ENCODE measurements at regions not wholly inside any gene's neighbourhood (a gene's known extent, or its start where the extent isn't known, plus 50 kb on each side); places are given as distances from the start of the nearest gene placed in this dataset.

DNA sequence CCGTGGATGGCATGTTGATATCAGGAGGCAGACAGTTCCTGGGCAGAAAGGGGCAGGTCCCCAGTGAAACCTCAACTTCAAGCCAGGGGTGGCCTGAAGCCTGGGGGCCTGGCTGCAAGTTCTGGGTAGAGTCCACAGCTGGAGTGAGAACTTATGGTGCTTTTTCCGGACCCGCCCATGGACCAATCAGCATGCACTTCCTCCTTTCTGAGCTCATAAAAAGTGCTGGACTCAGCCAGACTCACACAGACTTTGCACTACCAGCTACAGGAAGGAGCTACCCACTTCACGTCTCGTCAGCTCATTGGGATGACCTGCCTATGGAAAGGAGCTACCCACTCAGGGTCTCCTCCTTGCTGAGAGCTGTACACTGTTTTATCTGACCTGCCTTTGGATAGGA is 183.1 kb upstream of the MC4R start:
- no peak for DNase-seq

DNA sequence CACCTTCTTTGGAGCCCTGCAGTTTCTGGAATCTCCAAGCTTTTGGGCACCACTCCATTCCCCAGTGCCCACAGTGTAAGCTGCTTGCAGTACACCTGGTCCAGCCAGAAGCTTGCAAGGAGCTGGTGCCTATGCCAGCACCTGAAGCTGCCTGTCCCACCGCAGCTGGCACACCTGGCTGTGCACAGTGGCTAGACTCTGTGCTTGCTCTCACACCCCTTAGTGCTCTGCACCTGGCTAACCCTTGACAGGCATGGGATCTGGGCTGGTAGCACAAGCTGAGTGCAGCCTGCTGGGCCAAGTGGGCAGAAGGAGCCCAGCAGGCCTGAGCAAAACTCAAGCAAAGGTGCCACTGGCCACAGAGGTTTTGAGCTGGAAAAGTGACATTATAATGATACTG is 183.8 kb upstream of the MC4R start:
- DNase-seq = no peak

DNA sequence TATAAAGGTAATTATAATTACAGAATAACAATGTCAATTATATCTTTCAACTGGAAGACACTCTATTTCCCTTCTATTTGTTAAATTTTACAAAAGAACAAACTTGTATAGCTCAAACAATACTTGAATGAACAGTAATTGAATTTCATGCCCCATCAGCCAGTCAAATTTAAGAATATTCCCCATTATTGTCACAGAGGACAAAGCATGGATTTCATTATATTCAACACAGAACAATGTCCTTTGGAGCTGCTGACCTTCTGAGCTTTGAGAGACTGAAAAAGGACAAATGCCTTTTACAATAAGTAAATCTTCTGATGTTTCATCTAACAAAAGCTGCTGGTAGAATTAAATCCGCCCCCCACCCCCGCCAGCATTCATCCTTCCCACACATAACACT is 187.5 kb upstream of the MC4R start:
- no peak for DNase-seq

DNA sequence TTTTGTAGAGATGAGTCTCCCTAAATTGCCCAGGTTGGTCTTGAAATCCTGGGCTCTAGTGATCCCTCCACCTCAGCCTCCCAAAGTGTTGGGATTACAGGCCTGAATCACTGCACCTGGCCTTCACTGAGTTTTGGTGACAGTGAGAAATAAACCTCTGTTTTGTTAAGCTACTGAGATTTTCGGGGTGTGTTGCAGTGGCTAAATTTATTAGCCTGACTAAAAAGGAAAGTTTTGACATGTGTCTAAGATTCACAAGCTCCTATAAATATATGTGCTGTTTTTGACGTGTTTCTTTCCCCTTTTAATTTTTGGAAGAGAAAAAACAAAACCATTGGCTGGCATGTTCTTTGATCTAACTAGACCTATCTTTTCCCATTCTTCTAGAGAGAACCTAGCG is 190.5 kb upstream of the MC4R start:
- no peak for DNase-seq

DNA sequence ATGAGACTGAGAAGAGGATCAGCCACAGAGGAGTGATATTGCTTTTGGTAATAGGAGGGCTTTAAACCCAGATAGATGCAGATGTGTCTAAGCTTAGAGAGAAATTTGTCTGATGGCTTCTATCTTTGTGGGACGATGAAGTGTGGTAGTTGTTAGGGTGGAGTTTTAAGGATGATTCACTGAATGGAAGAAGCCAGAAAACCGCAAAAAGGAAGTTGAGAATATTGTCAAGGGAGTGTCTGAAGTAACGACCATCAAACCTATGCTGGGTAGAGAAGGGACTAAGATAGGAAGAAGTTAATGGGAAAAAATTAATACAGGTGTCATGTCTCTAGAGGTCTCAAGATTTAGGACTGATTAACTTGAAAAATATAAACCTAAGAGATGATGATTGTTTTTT is 195.6 kb upstream of the MC4R start:
- DNase-seq = no peak

DNA sequence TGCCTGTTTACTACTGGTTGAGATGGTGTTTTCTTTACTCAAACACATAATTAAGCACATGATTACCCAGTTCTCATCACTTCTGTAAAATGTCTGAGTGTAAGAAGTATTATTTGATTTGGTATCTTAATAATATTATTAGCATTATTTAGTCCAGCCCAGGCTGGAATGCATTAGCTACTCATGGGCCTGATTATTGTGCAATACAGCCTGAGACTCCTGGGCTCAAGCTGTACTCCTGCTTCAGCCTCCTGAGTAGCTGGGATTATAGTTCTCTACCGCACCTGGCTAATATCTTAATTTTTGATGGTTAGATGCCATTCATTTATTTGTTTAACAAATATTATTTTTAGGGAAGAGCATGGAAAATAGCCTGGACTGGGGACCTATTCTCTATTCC is 197.6 kb upstream of the MC4R start:
- no peak for DNase-seq

- no peak for DNase-seq
Measured at GRCh38 chr18:60577457-60577856, 204.9 kb upstream of the MC4R start.

DNA sequence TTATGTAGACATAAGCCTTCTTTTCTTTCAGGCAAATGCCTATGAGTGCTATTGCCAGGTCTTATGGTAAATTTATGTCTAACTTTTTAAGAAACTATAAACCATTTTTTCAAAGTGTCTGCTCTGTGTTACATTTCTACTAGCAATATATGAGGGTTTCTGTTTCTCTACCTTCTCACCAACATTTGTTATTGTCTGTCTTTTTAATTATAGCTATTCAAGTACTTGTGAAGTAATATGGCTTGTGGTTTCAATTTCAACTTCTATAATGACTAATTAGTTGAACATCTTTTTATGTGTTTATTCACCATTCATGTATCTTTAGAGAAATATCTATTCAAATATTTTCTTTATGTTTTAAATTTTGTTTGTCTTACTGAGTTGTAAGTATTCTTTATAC is 213.1 kb upstream of the MC4R start:
- DNase-seq = no peak

DNA sequence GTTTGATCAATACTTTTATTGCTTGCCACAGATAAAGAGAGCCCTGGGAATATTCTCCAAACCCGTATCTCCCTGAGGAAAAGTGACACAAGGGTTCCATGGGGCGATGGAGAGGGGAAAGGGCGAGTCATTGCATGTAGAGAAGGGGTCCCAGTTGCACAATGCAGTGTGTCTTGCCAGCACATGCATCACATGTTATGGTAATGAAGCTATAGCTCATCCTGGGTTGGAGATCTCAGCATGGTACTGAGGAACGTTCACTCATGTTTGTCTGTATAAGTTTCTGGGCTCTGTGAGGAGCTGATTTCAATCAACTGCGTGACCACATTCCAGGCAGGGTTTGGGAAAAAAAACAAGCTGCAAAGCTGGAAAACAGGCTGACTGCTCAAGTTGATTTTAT is 220.7 kb upstream of the MC4R start:
- no peak for DNase-seq

DNA sequence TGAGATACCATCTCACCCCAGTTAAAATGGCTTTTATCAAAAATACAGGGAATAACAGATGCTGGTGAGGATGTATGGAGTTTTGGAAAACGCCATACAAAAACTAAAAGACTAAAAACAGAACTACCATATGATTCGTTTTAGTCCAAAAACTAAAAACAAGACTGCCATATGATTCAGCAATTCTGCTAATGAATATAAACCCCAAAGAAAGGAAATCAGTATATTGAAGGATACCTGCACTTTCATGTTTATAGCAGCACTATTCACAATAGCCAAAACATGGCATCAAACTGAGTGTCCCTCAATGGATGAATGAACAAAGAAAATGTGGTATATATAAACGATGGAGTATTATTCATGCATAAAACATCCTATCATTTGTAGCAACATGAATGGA is 224.4 kb upstream of the MC4R start:
- DNase-seq = no peak

- DNase-seq = no peak
Measured at GRCh38 chr18:60599267-60599666, 226.7 kb upstream of the MC4R start.

GRCh38 chr18:60599995-60600394 is 227.4 kb upstream of the MC4R start:
- no peak for DNase-seq

GRCh38 chr18:60601249-60601648 is 228.7 kb upstream of the MC4R start:
- no peak for DNase-seq

- DNase-seq = no peak
Measured at GRCh38 chr18:60623331-60623730, 250.8 kb upstream of the MC4R start.

- no peak for DNase-seq
Measured at GRCh38 chr18:60624207-60624606, 251.6 kb upstream of the MC4R start.

DNA sequence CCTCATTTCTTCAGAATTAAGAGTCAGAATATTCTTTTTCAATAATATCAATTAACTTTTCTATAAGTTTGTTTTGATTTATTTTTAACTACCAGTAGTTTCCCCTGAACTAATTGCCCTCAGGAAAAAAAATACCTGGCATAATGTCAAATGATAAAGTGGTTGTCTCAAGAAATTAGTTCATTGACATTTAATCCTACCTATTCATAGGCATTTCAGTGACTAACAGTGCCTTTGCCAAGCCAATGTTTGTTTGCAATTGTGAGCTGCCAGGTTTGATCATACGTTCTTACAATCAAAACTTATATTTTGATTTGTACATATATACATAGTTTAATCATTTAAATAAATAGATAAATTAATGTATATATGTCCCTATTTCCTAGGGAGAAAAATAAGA is 267.3 kb upstream of the MC4R start:
- no peak for DNase-seq

DNA sequence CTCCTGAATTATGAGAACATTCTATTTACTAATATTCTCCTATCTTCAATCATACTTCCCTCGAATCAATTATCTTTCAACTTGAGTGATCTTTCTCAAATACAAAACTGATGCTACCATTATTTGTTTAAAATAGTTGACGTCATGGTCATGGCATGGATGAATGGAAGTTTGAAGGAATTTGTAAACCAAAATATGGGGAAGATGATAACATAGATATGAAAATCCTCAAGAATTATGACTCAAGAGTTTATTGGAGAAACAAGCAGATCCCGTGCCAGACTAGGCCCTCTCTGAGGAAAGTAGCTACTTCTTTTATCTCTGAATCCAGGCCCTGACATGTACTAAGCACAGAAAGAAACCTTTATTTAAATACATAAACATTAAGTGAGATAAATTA is 270.4 kb upstream of the MC4R start:
- DNase-seq = no peak

DNA sequence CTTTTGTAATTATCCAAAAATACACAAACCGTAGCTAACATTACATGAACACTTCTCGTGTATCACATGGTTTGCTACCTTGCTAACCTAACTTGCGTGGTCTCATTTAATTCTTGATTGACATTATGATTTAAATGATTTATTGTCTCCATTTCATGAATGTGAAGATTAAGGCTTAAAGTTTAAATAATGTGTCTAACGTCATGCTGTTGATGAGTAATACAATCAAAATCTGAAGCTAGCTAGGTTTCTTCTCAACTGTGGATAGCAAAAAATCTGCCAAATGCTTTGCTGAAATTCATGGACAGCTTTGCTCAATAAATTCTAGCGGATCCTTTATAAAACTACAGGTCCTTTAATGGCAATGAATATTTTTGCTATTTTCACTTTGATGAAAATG is 274.1 kb upstream of the MC4R start:
- no peak for DNase-seq

DNA sequence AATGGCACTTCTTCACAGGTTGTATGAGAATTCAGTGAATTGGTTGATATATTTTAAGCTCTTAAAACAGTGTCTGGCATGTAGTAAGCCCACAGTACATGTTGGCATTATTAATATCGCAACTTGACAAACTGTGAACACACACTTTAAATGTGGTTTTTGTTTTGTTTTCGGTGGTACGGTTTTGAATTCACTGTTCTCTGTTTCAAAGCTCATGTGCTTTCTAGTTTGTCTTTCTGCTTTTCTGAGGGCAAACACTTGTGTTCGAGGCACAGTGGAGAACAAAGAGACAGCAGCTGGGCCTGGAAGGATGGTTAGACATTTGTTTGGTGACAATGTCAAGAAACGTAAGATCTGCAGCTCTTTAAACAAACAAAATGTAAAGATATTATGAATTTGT is 276.5 kb upstream of the MC4R start:
- peak; percentile 12 to 36 for DNase-seq

GRCh38 chr18:60649842-60650536 is 277.4 kb upstream of the MC4R start:
- peak; percentile 47 to 87 for DNase-seq

DNA sequence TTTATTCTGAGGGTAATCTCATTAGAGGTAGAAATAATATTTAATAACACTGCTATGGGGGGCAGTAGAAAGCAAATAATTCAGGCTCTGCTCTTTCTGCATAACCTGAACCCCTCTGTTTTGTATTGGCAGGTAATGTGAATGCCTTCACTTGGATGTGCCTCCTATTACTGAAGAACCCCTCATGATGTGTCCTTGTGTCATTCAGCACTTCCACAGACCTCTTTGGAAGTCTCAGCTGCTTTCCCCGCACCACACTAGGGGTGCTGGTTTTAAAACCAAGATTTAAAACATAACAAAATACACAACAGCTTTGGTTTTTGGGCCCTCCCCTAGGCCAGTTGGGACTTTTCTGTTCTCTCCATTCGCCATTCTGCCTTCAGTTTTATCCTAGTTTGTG is 281.7 kb upstream of the MC4R start:
- DNase-seq = no peak

DNA sequence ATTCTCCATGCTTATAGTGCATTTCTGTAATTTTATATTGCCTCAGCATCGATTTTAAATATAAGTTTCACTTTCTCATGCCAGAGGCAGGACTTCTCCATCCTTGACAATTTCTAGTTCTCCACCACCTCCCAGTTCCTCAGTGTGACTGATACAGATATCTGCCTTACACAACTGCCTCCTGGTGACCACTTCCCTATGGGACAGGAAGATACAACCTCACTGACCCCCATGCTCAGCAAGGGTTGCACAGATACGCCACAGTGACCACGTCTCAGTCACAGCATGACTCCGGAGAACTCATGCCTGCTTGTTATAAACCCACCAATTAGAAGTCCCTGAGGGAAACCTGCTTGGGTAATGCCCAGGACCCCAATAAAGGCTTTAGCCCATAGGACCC is 284.0 kb upstream of the MC4R start:
- DNase-seq = no peak

DNA sequence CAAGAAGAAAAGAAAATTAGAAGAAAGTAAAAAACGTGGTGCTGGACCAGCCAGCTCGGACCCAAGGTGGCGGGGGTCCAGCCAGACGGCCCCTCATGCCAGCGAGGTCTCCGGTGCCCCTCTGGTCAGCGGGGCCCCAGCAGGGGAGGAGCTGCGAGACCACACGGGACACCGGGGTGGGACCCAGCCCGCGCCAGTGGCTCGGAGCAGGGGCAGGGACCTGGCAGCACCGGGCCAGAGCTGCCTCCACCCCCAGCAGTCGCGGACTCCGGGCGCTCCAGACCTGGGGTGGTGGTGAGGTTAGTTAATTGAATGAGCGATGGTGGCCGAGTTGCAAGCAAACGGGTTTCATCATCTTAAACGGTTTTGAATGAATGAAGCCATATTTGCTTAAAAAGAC is 289.9 kb upstream of the MC4R start:
- DNase-seq = no peak

DNA sequence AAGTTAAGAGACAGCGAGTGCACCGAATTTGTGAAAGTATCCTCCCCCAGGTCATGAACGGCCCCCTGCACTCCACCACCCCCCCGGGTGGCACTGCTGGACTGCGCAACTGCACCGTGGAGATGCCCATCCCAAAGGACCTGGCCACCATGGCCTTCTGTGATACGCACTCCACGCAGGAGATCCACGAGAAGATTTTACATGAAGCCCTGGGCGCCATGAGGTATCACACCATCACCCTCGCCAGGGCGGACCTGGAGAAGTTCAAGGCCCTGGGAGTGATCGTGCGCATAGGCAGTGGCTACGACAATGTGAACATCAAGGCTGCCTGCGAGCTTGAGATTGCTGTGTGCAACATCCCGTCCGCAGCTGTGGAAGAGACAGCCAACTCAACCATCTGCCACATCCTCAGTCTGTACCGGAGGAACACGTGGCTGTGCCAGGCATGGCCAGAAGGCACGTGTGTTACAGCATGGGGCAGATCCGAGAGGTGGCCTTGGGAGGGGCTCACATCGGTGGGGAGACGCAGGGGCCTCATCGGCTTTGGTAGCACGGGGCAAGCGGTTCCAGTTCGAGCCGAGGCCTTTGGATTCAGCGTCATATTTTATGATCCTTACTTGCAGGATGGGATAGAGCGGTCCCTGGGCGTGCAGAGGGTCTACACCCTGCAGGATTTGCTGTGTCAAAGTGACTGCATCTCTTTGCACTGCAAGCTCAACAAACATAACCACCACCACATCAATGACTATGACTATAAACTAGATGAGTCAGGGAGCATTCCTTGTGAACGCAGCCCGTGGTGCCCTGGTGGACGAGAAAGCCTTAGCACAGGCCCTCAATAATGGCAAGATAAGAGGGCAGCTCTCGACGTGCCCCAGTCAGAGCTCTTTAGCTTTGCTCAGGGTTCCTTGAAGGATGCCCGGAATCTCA is 290.8 kb upstream of the MC4R start:
- no peak for DNase-seq

DNA sequence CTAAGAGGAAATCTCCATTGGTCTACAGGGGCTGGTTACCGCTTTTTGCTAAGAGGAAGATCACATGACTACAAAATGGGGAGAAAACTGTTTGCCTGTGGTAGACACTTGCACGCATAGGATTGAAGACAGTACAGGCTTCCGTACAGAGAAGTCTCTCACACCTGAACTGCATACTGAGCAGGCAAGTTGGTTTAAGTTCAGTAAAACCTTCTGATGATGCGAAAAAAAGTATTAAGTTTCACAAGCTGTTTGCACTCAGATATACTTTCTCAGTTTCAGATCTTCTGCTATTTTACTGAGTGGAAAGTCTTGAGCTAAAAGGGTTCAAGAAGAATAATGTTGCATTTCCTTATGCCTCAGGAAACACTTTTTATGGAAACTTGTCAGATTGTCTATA is 292.2 kb upstream of the MC4R start:
- DNase-seq = no peak
